ENCODE measurements at regions not wholly inside any gene's neighbourhood (a gene's known extent, or its start where the extent isn't known, plus 50 kb on each side); places are given as distances from the start of the nearest gene placed in this dataset.

DNA sequence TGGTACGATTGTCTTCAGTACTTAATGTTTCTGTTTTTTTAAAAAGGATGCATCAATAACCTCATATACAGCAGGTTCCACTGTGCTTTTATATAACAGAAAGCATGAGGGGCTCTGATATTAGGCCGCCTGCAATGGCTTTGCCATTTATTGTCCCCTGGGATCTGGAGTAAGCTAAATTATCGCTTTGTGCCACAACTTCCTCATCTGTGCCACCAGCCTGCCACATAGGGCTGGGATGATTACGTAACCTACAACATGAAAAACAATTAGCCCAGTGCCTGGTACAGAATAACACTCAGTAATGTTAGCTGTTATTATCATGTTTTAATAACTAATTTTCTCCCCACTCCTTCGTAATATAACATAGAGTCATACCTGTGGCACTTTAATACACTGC lies 65.5 kb upstream of the TRIM2 start:
- DNase-seq (ENCODE audit: low read depth) = no peak

DNA sequence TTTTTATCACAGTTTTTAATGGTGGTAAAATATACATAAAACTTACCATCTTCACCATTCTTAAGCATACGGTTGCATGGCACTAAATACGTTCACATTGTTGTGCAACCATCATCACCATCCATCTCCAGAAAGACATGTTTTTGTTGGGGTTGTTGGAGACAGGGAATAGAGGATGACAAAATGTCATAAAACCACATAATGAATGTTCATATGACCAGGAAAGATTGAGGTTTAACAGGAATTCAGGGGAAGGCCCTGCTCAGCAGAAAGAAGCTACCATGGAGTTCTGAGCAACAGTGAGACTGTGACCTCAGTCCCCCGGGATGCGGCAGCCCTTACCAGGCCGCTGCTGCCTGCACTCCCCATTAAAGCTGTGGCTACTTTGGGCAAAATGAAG lies 63.9 kb upstream of the TRIM2 start:
- peak; percentile 66 for DNase-seq (ENCODE audit: low read depth)

DNA sequence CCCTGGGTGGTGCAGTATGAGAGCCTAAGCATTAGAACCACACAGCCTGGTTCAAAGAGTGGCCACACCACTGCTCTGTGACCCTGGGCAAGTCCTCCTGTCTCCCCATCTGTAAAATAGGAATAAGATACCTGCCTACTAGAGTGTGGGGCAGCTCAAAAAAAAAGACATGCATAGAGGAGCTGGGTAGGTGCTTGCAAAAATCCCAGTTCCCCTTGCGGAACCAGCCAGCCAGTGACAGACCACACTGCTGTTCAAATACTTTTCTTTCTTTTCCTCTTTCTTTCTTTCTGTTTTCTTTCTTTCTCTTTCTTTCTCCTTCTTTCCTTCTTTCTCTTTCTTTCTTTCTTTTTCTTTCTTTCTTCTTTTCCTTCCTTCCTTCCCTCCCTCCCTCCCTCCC lies 63.0 kb upstream of the TRIM2 start:
- no peak for DNase-seq (ENCODE audit: low read depth)

DNA sequence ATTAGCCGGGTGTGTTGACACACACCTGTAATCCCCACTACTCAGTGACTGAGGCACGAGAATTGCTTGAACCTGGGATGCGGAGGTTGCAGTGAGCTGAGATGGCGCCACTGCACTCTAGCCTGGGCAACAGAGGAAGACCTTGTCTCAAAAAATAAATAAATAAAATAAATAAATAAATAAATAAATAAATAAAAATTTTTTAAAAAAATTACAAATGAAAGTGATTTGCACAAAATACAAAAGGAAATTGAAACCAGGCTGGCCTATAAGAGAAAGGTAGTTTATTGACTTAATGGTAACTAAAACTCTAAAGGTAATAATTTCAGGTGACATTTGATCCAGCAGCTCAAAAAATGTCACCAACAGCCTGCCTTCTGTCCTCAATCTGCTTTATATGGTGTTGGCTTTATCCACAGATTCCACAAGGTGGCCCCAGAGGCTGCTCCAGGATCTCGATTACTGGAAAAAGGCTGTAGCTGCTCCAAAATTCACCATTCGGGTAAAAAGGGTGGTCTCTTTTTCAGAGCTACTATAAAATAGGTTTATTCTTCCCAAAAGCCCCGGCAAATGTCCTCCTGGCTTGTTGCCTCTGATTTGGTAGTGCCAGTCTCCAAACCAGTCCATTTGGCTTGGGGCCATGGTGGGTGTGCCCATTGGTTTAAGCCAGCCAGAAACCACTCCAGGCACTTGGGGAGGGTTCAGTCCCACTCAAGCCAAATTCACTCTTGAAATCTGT lies 61.4 kb upstream of the TRIM2 start:
- no peak for DNase-seq (ENCODE audit: low read depth)

DNA sequence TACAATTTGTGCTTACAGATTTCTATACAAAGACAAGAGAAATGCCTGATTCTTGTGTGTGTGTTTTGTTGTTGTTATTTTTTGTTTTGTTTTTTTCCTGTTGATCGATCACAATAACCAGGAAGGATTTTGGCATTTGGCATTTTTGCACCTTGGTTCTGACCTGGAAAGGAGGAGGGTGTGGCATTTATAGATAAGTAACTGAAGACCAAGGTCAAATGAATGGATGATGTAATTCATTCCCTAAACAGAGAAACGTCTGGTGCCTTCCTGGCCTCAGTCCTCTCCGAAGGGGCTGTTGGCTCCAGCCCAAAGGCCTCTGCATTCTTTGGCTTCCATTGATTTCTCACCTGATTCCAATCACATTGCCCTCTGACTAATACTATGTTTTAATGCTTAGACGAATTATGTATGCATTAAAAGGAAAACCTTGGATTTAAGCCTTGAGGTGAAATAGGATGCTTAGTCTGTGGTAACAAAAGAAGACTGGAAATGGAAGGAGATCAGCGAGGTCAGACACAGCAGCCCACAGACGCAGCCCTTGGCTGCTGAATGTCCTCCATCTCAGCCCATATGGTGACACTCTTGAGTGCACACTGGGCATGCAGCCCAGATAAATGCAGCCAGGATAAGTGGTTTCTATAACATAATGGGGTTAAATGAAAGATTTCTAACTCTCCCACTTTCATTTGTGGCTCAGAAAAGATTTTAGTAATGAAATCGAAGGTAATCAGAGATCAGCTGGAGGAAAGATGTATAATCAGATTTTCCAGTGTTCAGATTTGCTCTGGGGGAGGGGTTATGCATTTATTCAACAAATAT lies 60.5 kb upstream of the TRIM2 start:
- no peak for DNase-seq (ENCODE audit: low read depth)

DNA sequence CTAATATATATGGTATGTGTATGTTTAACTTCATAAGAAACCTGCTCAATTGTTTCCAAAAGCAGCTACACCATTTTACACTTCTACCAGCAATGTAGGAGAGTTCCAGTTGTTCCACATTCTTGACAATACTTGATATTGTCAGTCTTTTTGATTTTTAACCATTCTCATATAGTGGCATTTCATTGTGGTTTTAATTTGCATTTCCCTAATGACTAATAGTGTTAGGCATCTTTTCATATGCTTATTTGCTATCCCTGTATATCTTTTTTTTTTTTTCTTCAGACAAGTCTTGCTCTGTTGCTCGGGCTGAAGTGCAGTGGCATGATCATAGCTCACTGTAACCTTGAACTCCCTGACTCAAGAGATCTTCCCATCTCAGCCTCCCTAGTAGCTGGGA lies 58.2 kb upstream of the TRIM2 start:
- no peak for DNase-seq (ENCODE audit: low read depth)

DNA sequence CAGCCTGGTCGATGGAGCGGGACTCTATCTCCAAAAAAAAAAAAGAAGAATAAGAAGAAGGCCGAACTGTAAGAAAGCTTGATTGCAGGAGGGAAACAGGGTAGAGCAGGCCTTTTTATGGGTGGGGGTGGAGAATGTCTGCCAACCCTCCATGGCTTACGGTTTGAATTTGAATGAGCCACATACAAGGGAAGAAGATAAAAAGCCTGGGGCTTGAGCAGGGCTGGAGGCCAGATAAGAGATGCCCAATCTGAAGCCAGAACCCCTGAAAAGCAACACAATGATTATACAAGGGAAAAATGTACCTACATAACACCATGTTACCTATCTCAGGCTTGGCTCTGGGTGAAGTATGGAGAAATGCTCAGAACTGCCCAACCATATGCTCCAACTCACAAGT lies 57.3 kb upstream of the TRIM2 start:
- DNase-seq (ENCODE audit: low read depth) = no peak

DNA sequence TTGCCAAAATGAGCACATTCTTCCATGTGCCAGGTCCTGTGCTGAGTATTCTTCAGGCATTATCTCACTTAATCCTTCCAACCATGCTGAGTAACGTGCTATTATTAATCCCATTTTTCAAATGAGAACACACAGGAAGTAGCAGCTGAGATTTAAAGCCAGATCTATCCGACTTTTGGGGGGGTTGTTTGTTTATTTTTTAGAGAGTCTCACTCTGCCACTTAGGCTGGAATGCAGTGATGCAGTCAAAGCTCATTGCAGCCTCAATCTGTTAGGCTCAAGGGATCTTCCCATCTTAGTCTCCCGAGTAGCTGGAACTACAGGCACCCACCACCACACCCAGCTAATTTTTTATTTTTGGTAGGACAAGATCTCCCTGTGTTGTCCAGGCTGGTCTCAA lies 55.5 kb upstream of the TRIM2 start:
- DNase-seq (ENCODE audit: low read depth) = no peak

DNA sequence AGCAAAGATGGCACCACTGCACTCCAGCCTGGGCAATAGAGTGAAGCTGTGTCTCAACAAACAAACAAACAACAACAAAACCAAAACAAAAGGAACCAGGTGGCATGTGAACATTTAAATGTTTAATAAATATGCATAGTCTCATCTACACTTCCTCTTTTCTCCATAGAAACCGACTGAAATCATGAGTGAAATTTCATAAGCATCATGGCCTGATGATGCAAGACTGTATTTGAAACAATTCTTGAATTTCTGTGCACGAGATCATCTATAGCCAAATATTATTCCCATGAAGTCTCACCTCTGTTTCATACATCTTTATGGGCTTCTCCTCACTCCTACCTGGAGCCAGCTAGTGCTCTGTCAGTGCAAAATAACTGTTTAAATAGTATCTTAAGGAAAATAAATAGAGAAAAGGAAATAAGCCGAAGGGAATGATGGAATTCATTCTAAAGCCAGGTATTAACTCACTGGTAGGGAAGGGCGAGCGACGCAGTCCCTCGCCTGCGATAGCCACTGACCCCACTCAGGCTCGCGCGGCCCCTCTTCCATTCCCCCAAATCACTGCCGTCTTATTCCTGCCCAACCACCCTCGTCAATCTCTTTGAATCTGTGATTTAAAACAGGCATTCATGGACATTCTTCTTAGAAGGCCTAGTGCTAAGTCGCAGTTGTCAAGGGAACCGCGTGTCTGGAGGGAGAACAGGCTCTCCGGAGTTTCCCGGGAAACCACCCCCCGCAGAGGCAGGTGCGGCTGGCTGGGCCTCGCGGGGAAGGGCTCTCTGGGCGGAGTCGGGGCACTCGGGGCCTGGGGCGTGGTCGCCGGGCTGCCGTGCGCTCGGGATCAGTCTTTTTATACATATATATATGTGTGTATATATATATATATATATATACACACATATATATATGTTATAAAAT lies 52.4 kb upstream of the TRIM2 start:
- no peak for DNase-seq (ENCODE audit: low read depth)

DNA sequence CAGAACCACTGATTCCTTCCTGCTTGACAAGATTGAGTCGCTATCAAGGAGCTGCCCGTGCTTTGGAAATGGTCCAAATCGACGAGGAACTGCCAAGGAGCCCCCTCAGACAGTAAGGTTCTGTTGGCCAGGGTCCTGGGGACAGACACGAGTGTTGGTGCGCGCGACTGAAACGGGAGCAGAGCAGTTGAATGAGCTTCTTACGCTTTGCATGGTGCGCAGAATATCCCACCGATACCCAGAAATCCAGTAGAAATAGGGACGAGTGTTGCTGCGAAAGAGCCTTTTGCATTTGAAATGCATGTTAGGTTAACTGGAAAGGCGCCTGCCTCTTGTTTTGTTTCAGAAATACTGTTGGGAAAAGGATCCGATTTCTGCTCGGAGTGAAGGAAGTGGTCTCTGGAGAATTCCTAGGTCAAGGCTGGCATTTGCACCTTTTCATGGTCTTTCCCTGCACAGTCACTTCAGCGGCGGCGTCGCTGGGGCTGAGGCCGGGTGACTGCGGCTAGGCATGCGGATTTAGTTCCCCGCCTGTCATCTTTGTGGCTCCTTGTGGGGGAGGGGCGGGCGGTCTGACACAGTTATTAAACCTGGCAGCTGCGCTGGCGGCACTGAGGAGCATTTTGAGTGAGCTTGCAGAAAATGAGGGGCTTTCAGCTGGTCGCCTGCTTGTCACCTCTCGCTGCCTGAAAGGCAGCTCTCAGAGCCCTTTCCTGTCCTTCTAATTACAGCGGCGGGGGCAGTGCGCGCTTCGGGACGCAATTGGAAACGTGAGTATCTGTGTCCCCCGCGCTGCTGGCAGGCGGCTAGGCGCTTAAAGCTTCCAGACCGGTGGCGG lies 51.5 kb upstream of the TRIM2 start:
- no peak for DNase-seq (ENCODE audit: low read depth)

DNA sequence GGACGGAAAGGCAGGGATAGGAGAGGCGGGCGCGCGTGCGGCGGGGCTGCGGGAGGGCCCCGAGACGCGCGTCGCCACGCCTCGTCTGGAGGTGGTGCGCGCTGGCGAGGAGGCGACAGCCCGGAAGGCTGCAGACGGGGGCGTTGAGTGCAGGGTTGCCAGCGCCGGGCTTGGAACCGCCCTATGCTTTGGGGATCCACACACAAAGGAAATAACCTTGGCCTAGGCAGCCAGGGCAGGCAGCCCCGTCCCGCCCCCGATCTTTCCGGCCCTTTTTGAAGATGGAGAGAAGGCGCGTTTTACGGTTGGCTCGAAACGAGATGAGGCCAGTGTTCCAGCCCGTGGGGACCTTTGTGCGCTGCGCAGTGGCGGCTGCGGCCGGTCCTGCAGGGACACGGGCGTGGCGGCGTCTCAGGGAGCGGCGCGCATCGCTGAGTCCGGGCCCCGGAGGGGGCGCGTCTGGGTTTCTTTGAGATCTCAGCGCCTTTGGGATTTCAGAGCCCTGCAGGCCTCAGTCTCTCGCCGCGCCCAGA lies 50.8 kb upstream of the TRIM2 start:
- DNase-seq (ENCODE audit: low read depth) = no peak

DNA sequence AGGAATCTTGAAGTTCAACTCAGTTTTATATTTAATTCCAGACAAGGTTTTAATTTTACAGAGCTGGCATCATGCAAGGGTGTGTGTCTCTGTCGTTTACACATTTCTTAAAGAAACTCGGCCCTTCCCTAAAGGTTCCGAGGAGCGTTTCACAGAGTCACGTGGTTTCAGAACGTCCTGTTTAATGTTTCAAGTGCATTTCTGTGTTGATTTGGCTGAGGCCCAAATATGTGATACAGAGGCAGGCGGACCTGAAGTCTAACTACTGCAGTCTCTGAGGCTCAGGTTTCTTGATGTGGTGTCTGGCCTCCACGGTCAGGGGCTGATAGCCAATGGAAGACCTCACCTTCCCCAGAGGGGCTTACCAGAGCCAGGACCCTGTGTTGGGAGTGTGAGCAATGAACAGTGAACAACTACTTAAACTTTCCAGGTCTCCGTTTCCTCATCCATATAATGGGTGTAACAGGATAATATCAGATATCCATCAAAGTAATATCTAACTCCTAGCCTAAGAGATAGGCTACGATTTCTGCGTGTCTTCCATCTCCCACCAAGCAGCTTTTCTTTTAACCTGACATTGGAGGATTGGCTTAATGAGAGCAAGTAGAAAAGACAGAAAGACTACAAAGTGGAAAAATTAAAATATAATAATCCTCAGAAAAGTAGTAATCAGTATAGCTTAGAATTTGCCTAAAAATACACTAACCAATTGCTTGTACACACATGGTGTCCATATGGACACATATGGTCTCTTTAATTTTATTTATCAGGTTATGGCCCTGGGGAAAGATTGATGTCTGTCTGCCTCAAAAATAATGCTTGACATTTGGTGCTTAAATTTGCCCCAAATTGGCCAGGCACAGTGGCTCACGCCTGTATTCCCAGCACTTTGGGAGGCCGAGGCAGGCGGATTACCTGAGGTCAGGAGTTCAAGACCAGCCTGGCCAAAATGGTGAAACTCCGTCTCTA lies 50.0 kb upstream of the TRIM2 start:
- no peak for DNase-seq (ENCODE audit: low read depth)

Measured in GM04504 (cell line).